ENCODE measurements at regions not wholly inside any gene's neighbourhood (a gene's known extent, or its start where the extent isn't known, plus 50 kb on each side); places are given as distances from the start of the nearest gene placed in this dataset.

DNA sequence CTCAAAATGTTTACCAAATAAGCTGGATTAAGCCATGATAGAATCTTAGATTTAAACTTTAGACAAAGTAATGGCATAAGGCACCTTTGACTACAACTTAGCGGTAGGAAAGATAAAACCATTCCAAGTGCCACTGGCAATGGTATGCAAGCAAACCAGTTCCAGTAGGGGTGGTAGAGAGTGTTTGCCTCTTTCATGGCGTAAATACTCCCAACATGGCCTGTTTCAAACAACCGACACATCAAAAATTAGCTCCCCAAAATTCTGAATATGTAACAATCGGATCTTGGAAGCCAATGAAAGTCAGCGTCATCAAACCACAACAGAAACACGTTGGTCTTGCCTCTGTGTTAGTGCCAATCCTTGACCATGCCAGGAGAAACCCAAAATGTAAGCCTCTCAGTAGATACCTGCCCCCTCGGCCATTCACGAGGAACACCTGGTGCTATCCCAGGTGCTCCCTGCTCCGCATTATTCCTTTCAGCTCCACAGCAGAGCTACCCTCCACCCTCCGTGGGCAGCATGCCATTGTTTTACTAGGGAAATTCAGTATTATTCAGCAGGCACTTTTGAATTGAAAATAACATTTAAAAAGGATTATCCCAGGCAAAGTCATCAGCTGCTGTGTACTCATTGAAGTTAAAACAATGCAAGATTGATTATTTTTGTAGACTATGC lies 307.8 kb upstream of the CDH11 start:
- Histone ChIP-seq H3K36me3 (replicated peaks in 1 of 2; ENCODE audit: control extremely low read depth in 1 of 2, control insufficient read depth in 1 of 2, extremely low read depth in 1 of 2, insufficient read depth in 2 of 2, low read length in 1 of 2) (no peaks in the 10 kb centered on the region), H4K20me1 (ENCODE audit: control insufficient read depth, insufficient read depth, low read length, poor library complexity, severe bottlenecking) (no peaks in the 10 kb centered on the region), H3K4me3 (ENCODE audit: control extremely low read depth in 1 of 5, extremely low read depth in 1 of 5, insufficient read depth in 1 of 5, low read depth in 2 of 5, low read length in 4 of 5) (no peak overlapping the region), H3K27me3 (replicated peaks in 1 of 4; ENCODE audit: control extremely low read depth in 1 of 4, control insufficient read depth in 3 of 4, insufficient read depth in 4 of 4, low read length in 3 of 4) (no peaks in the 10 kb centered on the region), H3K4me2 (replicated peaks; ENCODE audit: low read depth, low read length, poor library complexity, severe bottlenecking) (no peak overlapping the region), H3K9ac (ENCODE audit: low read length) (no peak overlapping the region), H3K9me3 (ENCODE audit: control extremely low read depth in 1 of 3, control insufficient read depth in 2 of 3, insufficient read depth in 1 of 3, low read length in 2 of 3) (peaks cover 0 to 4% (median 0%) of the 10 kb centered on the region in 3 donors), H3K79me2 (ENCODE audit: control insufficient read depth, insufficient read depth, low read length) (no peaks in the 10 kb centered on the region), H3K4me1 (ENCODE audit: control insufficient read depth in 2 of 2, insufficient read depth in 2 of 2, low read length in 2 of 2) (no peaks in the 10 kb centered on the region), H2AFZ (ENCODE audit: insufficient read depth, low read depth, low read length, poor library complexity, severe bottlenecking) (no peak overlapping the region), H3K27ac (ENCODE audit: low read length in 2 of 2) (no peak overlapping the region)
- Mint-ChIP-seq H3K27ac (no peak overlapping the region), H3K9me3 (ENCODE audit: insufficient read depth) (peaks cover 14% of the 10 kb centered on the region), H3K4me3 (no peak overlapping the region), H3K4me1 (no peaks in the 10 kb centered on the region), H3K27me3 (no peaks in the 10 kb centered on the region)
- ATAC-seq (ENCODE audit: low read depth) (no peak), DNase-seq (no peak)
- ChIA-PET CTCF (no interaction called here), POLR2A (no interaction called here)
- TF ChIP-seq, protein P1, sequence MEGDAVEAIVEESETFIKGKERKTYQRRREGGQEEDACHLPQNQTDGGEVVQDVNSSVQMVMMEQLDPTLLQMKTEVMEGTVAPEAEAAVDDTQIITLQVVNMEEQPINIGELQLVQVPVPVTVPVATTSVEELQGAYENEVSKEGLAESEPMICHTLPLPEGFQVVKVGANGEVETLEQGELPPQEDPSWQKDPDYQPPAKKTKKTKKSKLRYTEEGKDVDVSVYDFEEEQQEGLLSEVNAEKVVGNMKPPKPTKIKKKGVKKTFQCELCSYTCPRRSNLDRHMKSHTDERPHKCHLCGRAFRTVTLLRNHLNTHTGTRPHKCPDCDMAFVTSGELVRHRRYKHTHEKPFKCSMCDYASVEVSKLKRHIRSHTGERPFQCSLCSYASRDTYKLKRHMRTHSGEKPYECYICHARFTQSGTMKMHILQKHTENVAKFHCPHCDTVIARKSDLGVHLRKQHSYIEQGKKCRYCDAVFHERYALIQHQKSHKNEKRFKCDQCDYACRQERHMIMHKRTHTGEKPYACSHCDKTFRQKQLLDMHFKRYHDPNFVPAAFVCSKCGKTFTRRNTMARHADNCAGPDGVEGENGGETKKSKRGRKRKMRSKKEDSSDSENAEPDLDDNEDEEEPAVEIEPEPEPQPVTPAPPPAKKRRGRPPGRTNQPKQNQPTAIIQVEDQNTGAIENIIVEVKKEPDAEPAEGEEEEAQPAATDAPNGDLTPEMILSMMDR (IDR thresholded peaks at IDR 0.05): no peak
- no peak for TF ChIP-seq EZH2 (IDR thresholded peaks at IDR 0.05; ENCODE audit: borderline replicate concordance, insufficient read depth, low read depth, low read length, poor library complexity, severe bottlenecking)
- intact Hi-C loops (cut with micrococcal nuclease): no loop called here
- WGBS (ENCODE audit: insufficient coverage): 80% methylated on average over 6 of the region's 10 CpGs

DNA sequence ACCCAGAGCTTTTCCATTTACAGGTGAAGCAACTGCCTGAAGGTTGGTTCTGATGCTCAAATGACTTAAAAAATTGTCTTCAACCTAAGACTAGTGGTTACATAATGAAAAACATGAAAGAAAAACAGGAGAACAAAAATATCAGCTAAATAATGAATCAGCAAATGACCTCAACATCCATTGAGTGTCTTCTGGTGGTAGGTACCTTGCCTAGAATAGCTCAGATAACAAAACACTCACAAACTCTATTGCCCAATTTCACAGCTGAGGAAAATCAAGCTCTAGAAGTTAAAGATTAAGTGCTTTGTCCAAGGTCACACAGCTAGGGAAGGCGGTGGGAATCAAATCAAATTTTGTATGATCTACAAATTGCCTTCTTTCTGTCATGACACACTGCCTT lies 304.6 kb upstream of the CDH11 start:
- no peak overlapping the region for H3K4me3 ChIP-seq (ENCODE audit: control extremely low read depth in 1 of 5, extremely low read depth in 1 of 5, insufficient read depth in 1 of 5, low read depth in 2 of 5, low read length in 4 of 5)
- H3K36me3 ChIP-seq (replicated peaks in 1 of 2; ENCODE audit: control extremely low read depth in 1 of 2, control insufficient read depth in 1 of 2, extremely low read depth in 1 of 2, insufficient read depth in 2 of 2, low read length in 1 of 2): no peaks in the 10 kb centered on the region
- no peak overlapping the region for H3K27ac Mint-ChIP-seq
- H3K79me2 ChIP-seq (ENCODE audit: control insufficient read depth, insufficient read depth, low read length): no peaks in the 10 kb centered on the region
- TF ChIP-seq, protein P1 (IDR thresholded peaks at IDR 0.05): no peak
- TF ChIP-seq EZH2 (IDR thresholded peaks at IDR 0.05; ENCODE audit: borderline replicate concordance, insufficient read depth, low read depth, low read length, poor library complexity, severe bottlenecking): no peak
- H2AFZ ChIP-seq (ENCODE audit: insufficient read depth, low read depth, low read length, poor library complexity, severe bottlenecking): no peak overlapping the region
- no peak overlapping the region for H3K27ac ChIP-seq (ENCODE audit: low read length in 2 of 2)
- intact Hi-C loops (cut with micrococcal nuclease): no loop called here
- no peaks in the 10 kb centered on the region for H4K20me1 ChIP-seq (ENCODE audit: control insufficient read depth, insufficient read depth, low read length, poor library complexity, severe bottlenecking)
- ChIA-PET CTCF (no interaction called here), POLR2A (no interaction called here)
- peaks cover 8% of the 10 kb centered on the region for H3K9me3 Mint-ChIP-seq (ENCODE audit: insufficient read depth)
- no peak overlapping the region for H3K9ac ChIP-seq (ENCODE audit: low read length)
- no peaks in the 10 kb centered on the region for H3K4me1 Mint-ChIP-seq
- peaks cover 0 to 4% (median 0%) of the 10 kb centered on the region in 3 donors for H3K9me3 ChIP-seq (ENCODE audit: control extremely low read depth in 1 of 3, control insufficient read depth in 2 of 3, insufficient read depth in 1 of 3, low read length in 2 of 3)
- no peaks in the 10 kb centered on the region for H3K27me3 ChIP-seq (replicated peaks in 1 of 4; ENCODE audit: control extremely low read depth in 1 of 4, control insufficient read depth in 3 of 4, insufficient read depth in 4 of 4, low read length in 3 of 4)
- no peak overlapping the region for H3K4me2 ChIP-seq (replicated peaks; ENCODE audit: low read depth, low read length, poor library complexity, severe bottlenecking)
- H3K27me3 Mint-ChIP-seq: no peaks in the 10 kb centered on the region
- H3K4me1 ChIP-seq (ENCODE audit: control insufficient read depth in 2 of 2, insufficient read depth in 2 of 2, low read length in 2 of 2): no peaks in the 10 kb centered on the region
- 100% methylated on average over 1 of the region's 1 CpG for WGBS (ENCODE audit: insufficient coverage)
- H3K4me3 Mint-ChIP-seq: no peak overlapping the region
- DNase-seq (no peak), ATAC-seq (ENCODE audit: low read depth) (no peak)
